Activated T-helper 1 cell treated with anti-CD3 and anti-CD28 coated beads, Interleukin-12 subunit alpha, Interleukin-12 subunit beta, Interleukin-2, Interleukin-4 antibody, amounts not matched to agents 30 ng/mL and 10 ng/mL and 1 ng/mL, durations not matched to agents 14 hours and 24 hours and 36 hours (primary cell): ENCODE measurements at regions not wholly inside any gene's neighbourhood (a gene's known extent, or its start where the extent isn't known, plus 50 kb on each side); places are given as distances from the start of the nearest gene placed in this dataset.

ENCODE experiments used
- DNase-seq: peaks from one replicate; pipeline ENCODE4 v3.0.0; 2021; ENCODE audit warnings: low spot score
- H3K27ac Mint-ChIP-seq: one replicate; pipeline ENCODE4 v1.8.0; 2021; ENCODE audit warnings: mild to moderate bottlenecking, mixed read lengths
- H3K27me3 Mint-ChIP-seq: one replicate; pipeline ENCODE4 v1.8.0; 2022; ENCODE audit warnings: mild to moderate bottlenecking, moderate library complexity, mixed read lengths; ENCODE audit not compliant: insufficient read depth
- H3K36me3 Mint-ChIP-seq: one replicate; pipeline ENCODE4 v1.8.0; 2021; ENCODE audit warnings: low read depth, mixed read lengths
- H3K4me1 Mint-ChIP-seq: one replicate; pipeline ENCODE4 v1.8.0; 2021; ENCODE audit warnings: low read depth, mixed read lengths
- H3K4me3 Mint-ChIP-seq: one replicate; pipeline ENCODE4 v1.8.0; 2021; ENCODE audit warnings: mild to moderate bottlenecking, moderate library complexity, mixed read lengths
- H3K9me3 Mint-ChIP-seq: one replicate; pipeline ENCODE4 v1.8.0; 2021; ENCODE audit warnings: mixed read lengths
- intact Hi-C: fragments of 100-400 bp; cut with micrococcal nuclease; formaldehyde crosslinking; loops from one replicate; pipeline ENCODE4 v1.15.1; 2024

GRCh38 chr5:93336330-93337110, 244.5 kb downstream of the NR2F1-AS1 start:
- no peak overlapping the region for H3K4me3 Mint-ChIP-seq
- no peaks in the 10 kb centered on the region for H3K27me3 Mint-ChIP-seq
- no peaks in the 10 kb centered on the region for H3K4me1 Mint-ChIP-seq
- H3K27ac Mint-ChIP-seq, result no peak overlapping the region
- H3K9me3 Mint-ChIP-seq, result peaks cover 11% of the 10 kb centered on the region
- intact Hi-C loops, result no loop called here
- DNase-seq, result no peak
- no peaks in the 10 kb centered on the region for H3K36me3 Mint-ChIP-seq

GRCh38 chr5:93331863-93332262, 249.2 kb downstream of the NR2F1-AS1 start:
- Mint-ChIP-seq H3K27me3 (no peaks in the 10 kb centered on the region), H3K27ac (no peak overlapping the region), H3K9me3 (no peaks in the 10 kb centered on the region), H3K36me3 (no peaks in the 10 kb centered on the region), H3K4me1 (no peaks in the 10 kb centered on the region), H3K4me3 (no peak overlapping the region)
- intact Hi-C loops, result no loop called here
- no peak for DNase-seq

- DNase-seq, result no peak
- intact Hi-C loops, result no loop called here
- Mint-ChIP-seq H3K27me3 (no peaks in the 10 kb centered on the region), H3K9me3 (no peaks in the 10 kb centered on the region), H3K4me3 (no peak overlapping the region), H3K4me1 (no peaks in the 10 kb centered on the region), H3K27ac (no peak overlapping the region), H3K36me3 (no peaks in the 10 kb centered on the region)
These were observed 249.8 kb downstream of the NR2F1-AS1 start for GRCh38 chr5:93331241-93331640.

GRCh38 chr5:93330506-93330905, 250.5 kb downstream of the NR2F1-AS1 start:
- H3K4me1 Mint-ChIP-seq, result no peaks in the 10 kb centered on the region
- H3K4me3 Mint-ChIP-seq, result no peak overlapping the region
- H3K36me3 Mint-ChIP-seq, result no peaks in the 10 kb centered on the region
- no peaks in the 10 kb centered on the region for H3K27me3 Mint-ChIP-seq
- intact Hi-C loops, result no loop called here
- no peak overlapping the region for H3K27ac Mint-ChIP-seq
- DNase-seq, result no peak
- no peaks in the 10 kb centered on the region for H3K9me3 Mint-ChIP-seq

GRCh38 chr5:93329756-93330155, 251.3 kb downstream of the NR2F1-AS1 start:
- Mint-ChIP-seq H3K4me1 (no peaks in the 10 kb centered on the region), H3K9me3 (no peaks in the 10 kb centered on the region), H3K27me3 (no peaks in the 10 kb centered on the region), H3K36me3 (no peaks in the 10 kb centered on the region), H3K27ac (no peak overlapping the region), H3K4me3 (no peak overlapping the region)
- intact Hi-C loops, result no loop called here
- DNase-seq, result no peak

- DNase-seq, result no peak
- Mint-ChIP-seq H3K4me1 (no peaks in the 10 kb centered on the region), H3K9me3 (no peaks in the 10 kb centered on the region), H3K4me3 (no peak overlapping the region), H3K36me3 (no peaks in the 10 kb centered on the region), H3K27ac (no peak overlapping the region), H3K27me3 (no peaks in the 10 kb centered on the region)
- intact Hi-C loops, result no loop called here
These were observed 252.2 kb downstream of the NR2F1-AS1 start for GRCh38 chr5:93328833-93329232.

- no peaks in the 10 kb centered on the region for H3K9me3 Mint-ChIP-seq
- H3K36me3 Mint-ChIP-seq, result no peaks in the 10 kb centered on the region
- intact Hi-C loops, result no loop called here
- no peak overlapping the region for H3K4me3 Mint-ChIP-seq
- no peaks in the 10 kb centered on the region for H3K27me3 Mint-ChIP-seq
- DNase-seq, result no peak
- no peaks in the 10 kb centered on the region for H3K4me1 Mint-ChIP-seq
- H3K27ac Mint-ChIP-seq, result no peak overlapping the region
These were observed 253.4 kb downstream of the NR2F1-AS1 start for GRCh38 chr5:93327605-93328004.

- intact Hi-C loops, result no loop called here
- H3K36me3 Mint-ChIP-seq, result no peaks in the 10 kb centered on the region
- no peak overlapping the region for H3K27ac Mint-ChIP-seq
- no peaks in the 10 kb centered on the region for H3K9me3 Mint-ChIP-seq
- no peak overlapping the region for H3K4me3 Mint-ChIP-seq
- DNase-seq, result no peak
- H3K4me1 Mint-ChIP-seq, result no peaks in the 10 kb centered on the region
- H3K27me3 Mint-ChIP-seq, result no peaks in the 10 kb centered on the region
These were observed 255.1 kb downstream of the NR2F1-AS1 start for GRCh38 chr5:93325946-93326345.

- no peak for DNase-seq
- Mint-ChIP-seq H3K27ac (no peak overlapping the region), H3K4me3 (no peak overlapping the region), H3K4me1 (no peaks in the 10 kb centered on the region), H3K9me3 (no peaks in the 10 kb centered on the region), H3K36me3 (no peaks in the 10 kb centered on the region), H3K27me3 (no peaks in the 10 kb centered on the region)
- intact Hi-C loops, result no loop called here
These were observed 257.8 kb downstream of the NR2F1-AS1 start for GRCh38 chr5:93322974-93323860.

- Mint-ChIP-seq H3K36me3 (no peaks in the 10 kb centered on the region), H3K9me3 (no peaks in the 10 kb centered on the region), H3K4me1 (no peaks in the 10 kb centered on the region)
These were observed 260.0 kb downstream of the NR2F1-AS1 start for GRCh38 chr5:93320920-93321445.

GRCh38 chr5:93313672-93314071, 267.3 kb downstream of the NR2F1-AS1 start:
- H3K27me3 Mint-ChIP-seq, result no peaks in the 10 kb centered on the region
- no peak for DNase-seq
- H3K4me1 Mint-ChIP-seq, result no peaks in the 10 kb centered on the region
- intact Hi-C loops, result no loop called here
- H3K9me3 Mint-ChIP-seq, result peaks cover 4% of the 10 kb centered on the region
- H3K4me3 Mint-ChIP-seq, result no peak overlapping the region
- H3K27ac Mint-ChIP-seq, result no peak overlapping the region
- H3K36me3 Mint-ChIP-seq, result no peaks in the 10 kb centered on the region

More at GRCh38 chr5:93320920-93321445, 260.0 kb downstream of the NR2F1-AS1 start:
- intact Hi-C loops, result no loop called here
- no peaks in the 10 kb centered on the region for H3K27me3 Mint-ChIP-seq
- no peak for DNase-seq
- no peak overlapping the region for H3K4me3 Mint-ChIP-seq
- H3K27ac Mint-ChIP-seq, result no peak overlapping the region

GRCh38 chr5:93311881-93312280, 269.1 kb downstream of the NR2F1-AS1 start:
- H3K4me1 Mint-ChIP-seq, result no peaks in the 10 kb centered on the region
- no peak overlapping the region for H3K4me3 Mint-ChIP-seq
- intact Hi-C loops, result no loop called here
- no peaks in the 10 kb centered on the region for H3K36me3 Mint-ChIP-seq
- peaks cover 4% of the 10 kb centered on the region for H3K9me3 Mint-ChIP-seq
- no peaks in the 10 kb centered on the region for H3K27me3 Mint-ChIP-seq
- no peak for DNase-seq
- H3K27ac Mint-ChIP-seq, result no peak overlapping the region

GRCh38 chr5:93307557-93307956, 273.5 kb downstream of the NR2F1-AS1 start:
- Mint-ChIP-seq H3K27ac (no peak overlapping the region), H3K4me3 (no peak overlapping the region), H3K9me3 (no peaks in the 10 kb centered on the region), H3K27me3 (no peaks in the 10 kb centered on the region), H3K4me1 (no peaks in the 10 kb centered on the region), H3K36me3 (no peaks in the 10 kb centered on the region)
- intact Hi-C loops, result no loop called here
- DNase-seq, result no peak
